SU-DHL-6 (cell line): ENCODE measurements at regions not wholly inside any gene's neighbourhood (a gene's known extent, or its start where the extent isn't known, plus 50 kb on each side); places are given as distances from the start of the nearest gene placed in this dataset.
A peak's percentile ranks its signal among the peaks of the same experiment; 100 is the strongest.

Source experiments
- H2AFZ ChIP-seq: fragments of 200-600 bp; sonication (generic); 2 replicates; pipeline ENCODE4 v1.6.1; 2014; ENCODE audit warnings: low read depth, mild to moderate bottlenecking, moderate library complexity, mixed read lengths, antibody characterized with exemption, low read length; ENCODE audit not compliant: severe bottlenecking
- H3F3A ChIP-seq: fragments of 200-600 bp; shearing (Covaris generic); 2 replicates; pipeline ENCODE4 v1.6.0; 2016; ENCODE audit warnings: antibody characterized with exemption, mild to moderate bottlenecking; ENCODE audit not compliant: insufficient read depth
- H3K27ac ChIP-seq: fragments of 200-600 bp; sonication (generic); 2 replicates; pipeline ENCODE4 v1.5.1; 2016; ENCODE audit warnings: low read depth, mild to moderate bottlenecking, low read length, moderate library complexity, mixed read lengths
- H3K27me3 ChIP-seq: fragments of 200-600 bp; sonication (generic), shearing (Covaris generic); 2 replicates; pipeline ENCODE4 v1.6.0; 2014; ENCODE audit warnings: mild to moderate bottlenecking, low read length
- H3K36me3 ChIP-seq: fragments of 200-600 bp; sonication (generic); 2 replicates; pipeline ENCODE4 v1.6.1; 2014; ENCODE audit warnings: mild to moderate bottlenecking, low read length, mixed read lengths
- H3K4me2 ChIP-seq: fragments of 300-600, 200-600 bp; shearing (Covaris generic), sonication (generic); 2 replicates; pipeline ENCODE4 v1.6.0; 2014; ENCODE audit warnings: low read length, low read depth, mild to moderate bottlenecking; ENCODE audit not compliant: poor library complexity, severe bottlenecking
- H3K4me3 ChIP-seq: fragments of 200-600 bp; sonication (generic); 2 replicates; pipeline ENCODE4 v1.5.1; 2014; ENCODE audit warnings: antibody characterized with exemption, low read length, mild to moderate bottlenecking, mixed read lengths; ENCODE audit not compliant: insufficient read depth, poor library complexity, severe bottlenecking
- H3K79me2 ChIP-seq: fragments of 200-600 bp; sonication (generic); 2 replicates; pipeline ENCODE4 v1.6.1; 2014; ENCODE audit warnings: mild to moderate bottlenecking, low read length, moderate library complexity; ENCODE audit not compliant: insufficient read depth
- H3K9ac ChIP-seq: fragments of 200-600 bp; sonication (generic); 2 replicates; pipeline ENCODE4 v1.7.0; 2014; ENCODE audit warnings: mild to moderate bottlenecking, low read length
- H3K9me2 ChIP-seq: fragments of 200-600 bp; sonication (generic); replicated peaks from 2 replicates; pipeline ENCODE4 v1.6.1; 2014; ENCODE audit warnings: low read length; ENCODE audit not compliant: insufficient read depth
- H3K9me3 ChIP-seq: fragments of 200-600 bp; sonication (generic); 2 replicates; pipeline ENCODE4 v1.6.1; 2014; ENCODE audit warnings: low read length, mixed read lengths; ENCODE audit not compliant: insufficient read depth
- H4K20me1 ChIP-seq: fragments of 200-600 bp; sonication (generic); 2 replicates; pipeline ENCODE4 v1.6.1; 2014; ENCODE audit warnings: low read depth, mild to moderate bottlenecking, antibody characterized with exemption, low read length, moderate library complexity, mixed read lengths
- EZH2phosphoT487 ChIP-seq: fragments of 200-600 bp; sonication (generic), shearing (Covaris generic); conservative IDR thresholded peaks from 2 replicates; pipeline ENCODE4 v1.6.1; 2018; ENCODE audit warnings: mild to moderate bottlenecking, antibody characterized with exemption, low read length, moderate library complexity, mixed read lengths
- TF ChIP-seq, protein P1 (sequence below): fragments of 200-600 bp; sonication (generic); IDR thresholded peaks from one replicate; pipeline ENCODE4 v1.5.1; 2017; ENCODE audit warnings: antibody characterized with exemption, mild to moderate bottlenecking, low read length, moderate library complexity; ENCODE audit not compliant: insufficient read depth, poor library complexity, severe bottlenecking

DNA sequence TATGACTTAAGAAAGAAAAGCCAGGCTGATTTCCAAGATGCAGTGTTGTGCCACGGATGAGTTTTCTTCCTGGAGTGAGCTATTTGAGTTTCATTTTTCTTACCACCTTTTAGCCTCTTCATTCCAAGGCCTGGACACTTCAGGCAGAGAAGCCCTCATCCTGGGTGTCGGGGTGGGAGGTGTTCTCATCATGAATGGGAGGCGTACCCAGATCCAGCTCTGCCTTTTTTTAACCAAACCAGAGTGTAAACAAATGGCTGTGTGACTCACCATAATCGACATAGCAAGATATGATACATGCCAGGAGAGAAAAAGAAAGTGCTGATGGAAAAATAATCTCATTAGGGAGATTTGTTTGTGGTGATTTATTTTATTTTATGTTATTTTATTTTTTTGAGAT is 79.9 kb downstream of the ARF6 start:
- peak overlapping the region; percentile 35 for H3K4me3 ChIP-seq
- H3K36me3 ChIP-seq, result no peaks in the 10 kb centered on the region
- H2AFZ ChIP-seq, result peak overlapping the region; percentile 14
- peak overlapping the region; percentile 62 for H3K9ac ChIP-seq
- no peaks in the 10 kb centered on the region for H3K27me3 ChIP-seq
- H3K79me2 ChIP-seq, result no peaks in the 10 kb centered on the region
- peaks cover 71% of the 10 kb centered on the region for H3F3A ChIP-seq
- no peaks in the 10 kb centered on the region for H4K20me1 ChIP-seq
- peak overlapping the region; percentile 99 for H3K27ac ChIP-seq
- no peaks in the 10 kb centered on the region for H3K9me3 ChIP-seq
- no peaks in the 10 kb centered on the region for H3K9me2 ChIP-seq
- peak overlapping the region; percentile 79 for H3K4me2 ChIP-seq
- TF ChIP-seq, protein P1, sequence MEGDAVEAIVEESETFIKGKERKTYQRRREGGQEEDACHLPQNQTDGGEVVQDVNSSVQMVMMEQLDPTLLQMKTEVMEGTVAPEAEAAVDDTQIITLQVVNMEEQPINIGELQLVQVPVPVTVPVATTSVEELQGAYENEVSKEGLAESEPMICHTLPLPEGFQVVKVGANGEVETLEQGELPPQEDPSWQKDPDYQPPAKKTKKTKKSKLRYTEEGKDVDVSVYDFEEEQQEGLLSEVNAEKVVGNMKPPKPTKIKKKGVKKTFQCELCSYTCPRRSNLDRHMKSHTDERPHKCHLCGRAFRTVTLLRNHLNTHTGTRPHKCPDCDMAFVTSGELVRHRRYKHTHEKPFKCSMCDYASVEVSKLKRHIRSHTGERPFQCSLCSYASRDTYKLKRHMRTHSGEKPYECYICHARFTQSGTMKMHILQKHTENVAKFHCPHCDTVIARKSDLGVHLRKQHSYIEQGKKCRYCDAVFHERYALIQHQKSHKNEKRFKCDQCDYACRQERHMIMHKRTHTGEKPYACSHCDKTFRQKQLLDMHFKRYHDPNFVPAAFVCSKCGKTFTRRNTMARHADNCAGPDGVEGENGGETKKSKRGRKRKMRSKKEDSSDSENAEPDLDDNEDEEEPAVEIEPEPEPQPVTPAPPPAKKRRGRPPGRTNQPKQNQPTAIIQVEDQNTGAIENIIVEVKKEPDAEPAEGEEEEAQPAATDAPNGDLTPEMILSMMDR, result no peak
- TF ChIP-seq EZH2phosphoT487, result no peak

DNA sequence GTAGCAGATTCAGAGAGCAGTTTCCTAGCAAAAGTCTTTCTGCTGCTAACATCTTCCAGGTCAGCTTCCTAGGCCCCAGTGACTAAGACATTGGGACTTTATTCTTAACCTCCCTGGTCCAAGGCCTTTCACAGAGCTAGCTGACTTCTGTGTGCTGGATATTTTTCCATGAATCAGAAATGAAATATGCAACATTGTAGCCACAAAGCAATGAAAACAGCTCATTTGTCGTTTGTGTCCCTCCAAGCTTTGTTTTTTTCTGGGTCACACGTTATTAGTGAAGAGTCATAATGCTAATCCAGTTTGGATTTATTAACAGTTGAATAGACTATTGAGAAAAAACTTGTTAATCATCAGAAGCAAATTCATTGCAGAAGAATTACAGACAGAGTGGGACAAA is 82.4 kb downstream of the ARF6 start:
- no peaks in the 10 kb centered on the region for H4K20me1 ChIP-seq
- TF ChIP-seq EZH2phosphoT487, result no peak
- TF ChIP-seq, protein P1, result no peak
- peak overlapping the region; percentile 12; the same call in 1 of the 2 replicates for H3K9ac ChIP-seq
- H3K79me2 ChIP-seq, result no peaks in the 10 kb centered on the region
- H3K27me3 ChIP-seq, result no peaks in the 10 kb centered on the region
- H3K36me3 ChIP-seq, result no peaks in the 10 kb centered on the region
- peaks cover 55% of the 10 kb centered on the region for H3F3A ChIP-seq
- peak overlapping the region; percentile 89 for H3K27ac ChIP-seq
- H3K4me2 ChIP-seq, result peak overlapping the region; percentile 53
- H3K9me2 ChIP-seq, result no peaks in the 10 kb centered on the region
- no peak overlapping the region for H3K4me3 ChIP-seq
- no peak overlapping the region for H2AFZ ChIP-seq
- H3K9me3 ChIP-seq, result no peaks in the 10 kb centered on the region

- no peaks in the 10 kb centered on the region for H3K36me3 ChIP-seq
- H3F3A ChIP-seq, result peaks cover 50% of the 10 kb centered on the region
- no peaks in the 10 kb centered on the region for H4K20me1 ChIP-seq
- H3K27me3 ChIP-seq, result no peaks in the 10 kb centered on the region
- H2AFZ ChIP-seq, result peak overlapping the region; percentile 36
- H3K9ac ChIP-seq, result peak overlapping the region; percentile 34
- H3K9me3 ChIP-seq, result no peaks in the 10 kb centered on the region
- H3K27ac ChIP-seq, result peak overlapping the region; percentile 89
- peak overlapping the region; percentile 53 for H3K4me2 ChIP-seq
- H3K79me2 ChIP-seq, result no peaks in the 10 kb centered on the region
- no peaks in the 10 kb centered on the region for H3K9me2 ChIP-seq
- H3K4me3 ChIP-seq, result no peak overlapping the region
- no peak for TF ChIP-seq EZH2phosphoT487
- TF ChIP-seq, protein P1, result no peak
These were observed 82.9 kb downstream of the ARF6 start for GRCh38 chr14:49975799-49976198.
